ENCODE measurements at regions not wholly inside any gene's neighbourhood (a gene's known extent, or its start where the extent isn't known, plus 50 kb on each side); places are given as distances from the start of the nearest gene placed in this dataset.
"Not testable (repeated sequence)": the region's sequence is repeated elsewhere in the genome, so short reads cannot be mapped to it uniquely, and the experiment has no call there.

DNA sequence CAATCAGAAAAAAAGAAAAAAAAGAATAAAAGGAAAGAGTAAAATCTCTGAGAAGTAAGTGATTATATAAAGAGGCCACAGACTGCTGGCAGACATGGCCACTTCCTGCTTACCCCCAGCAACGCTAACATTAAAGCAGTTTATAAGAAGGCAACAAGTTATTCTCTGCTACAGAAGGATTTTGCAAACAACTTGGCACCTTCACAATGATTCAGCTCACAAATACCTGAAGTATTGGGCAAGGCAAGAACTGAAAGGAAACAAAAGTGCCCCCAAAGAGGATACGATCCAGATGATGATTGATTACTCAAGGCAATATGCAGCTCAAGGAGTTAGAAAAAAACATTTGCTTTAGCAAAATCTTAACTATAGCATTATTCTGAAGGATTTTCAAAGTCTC, 718.8 kb downstream of the KLHL13 start:
- no peak overlapping the region for H2BK5ac ChIP-seq (ENCODE audit: insufficient read length, low read length)
- H3K27me3 Mint-ChIP-seq (ENCODE audit: low read depth): peaks cover 2% of the 10 kb centered on the region; the same call in 1 of the 2 replicates
- H2AFZ ChIP-seq (ENCODE audit: low read length): no peak overlapping the region
- H3K9ac ChIP-seq (ENCODE audit: extremely low read depth, insufficient read length, low read length): no peak overlapping the region
- no peak overlapping the region for H3K14ac ChIP-seq (ENCODE audit: insufficient read depth, low read length)
- no peak overlapping the region for H4K8ac ChIP-seq (replicated peaks; ENCODE audit: insufficient read length, low read depth, low read length)
- no peak overlapping the region for H4K5ac ChIP-seq (ENCODE audit: insufficient read length, low read depth, low read length)
- no peaks in the 10 kb centered on the region for H4K20me1 ChIP-seq (ENCODE audit: control insufficient read depth, insufficient read depth, insufficient read length)
- H3K36me3 Mint-ChIP-seq (ENCODE audit: insufficient read depth in 1 of 3, low read depth in 3 of 3): peaks cover 0 to 6% (median 0%) of the 10 kb centered on the region in 3 experiments; a peak in 2 of 7 replicates
- H3T11ph ChIP-seq (ENCODE audit: low read length): no peak overlapping the region
- no peaks in the 10 kb centered on the region for H3K23me2 ChIP-seq (ENCODE audit: insufficient read length, low read depth, low read length, poor library complexity, severe bottlenecking)
- H3K9me3 Mint-ChIP-seq: peaks cover 0 to 5% of the 10 kb centered on the region in 2 experiments; a peak in 1 of 5 replicates
- H3K18ac ChIP-seq (ENCODE audit: insufficient read length, low read depth, low read length): no peak overlapping the region
- no peaks in the 10 kb centered on the region for H3K79me1 ChIP-seq (ENCODE audit: insufficient read depth, low read depth, low read length, poor library complexity, severe bottlenecking)
- no peak overlapping the region for H3K4me2 ChIP-seq (ENCODE audit: insufficient read depth, insufficient read length, low read length)
- no peak overlapping the region for H3K27ac Mint-ChIP-seq
- H3K56ac ChIP-seq (ENCODE audit: insufficient read length, low read depth, low read length): no peak overlapping the region
- no peaks in the 10 kb centered on the region for H3K9me3 ChIP-seq (ENCODE audit: control insufficient read depth, low read depth, low read length)
- no peaks in the 10 kb centered on the region for H3K79me2 ChIP-seq (ENCODE audit: insufficient read depth, low read length)
- H3K23ac ChIP-seq (ENCODE audit: insufficient read length, low read depth, low read length): no peak overlapping the region
- H3K4me1 ChIP-seq (ENCODE audit: insufficient read depth, low read length): no peaks in the 10 kb centered on the region; the same call in 1 of the 2 replicates
- WGBS (ENCODE audit: extremely low coverage, insufficient read length, low lambda C conversion rate): no CpG with 5 or more reads among the region's 2 CpGs
- DNase-seq: no peak
- H3K4me1 Mint-ChIP-seq: peaks cover 2 to 6% of the 10 kb centered on the region in 2 experiments; a peak in 1 of 4 replicates
- TF ChIP-seq, protein P1, sequence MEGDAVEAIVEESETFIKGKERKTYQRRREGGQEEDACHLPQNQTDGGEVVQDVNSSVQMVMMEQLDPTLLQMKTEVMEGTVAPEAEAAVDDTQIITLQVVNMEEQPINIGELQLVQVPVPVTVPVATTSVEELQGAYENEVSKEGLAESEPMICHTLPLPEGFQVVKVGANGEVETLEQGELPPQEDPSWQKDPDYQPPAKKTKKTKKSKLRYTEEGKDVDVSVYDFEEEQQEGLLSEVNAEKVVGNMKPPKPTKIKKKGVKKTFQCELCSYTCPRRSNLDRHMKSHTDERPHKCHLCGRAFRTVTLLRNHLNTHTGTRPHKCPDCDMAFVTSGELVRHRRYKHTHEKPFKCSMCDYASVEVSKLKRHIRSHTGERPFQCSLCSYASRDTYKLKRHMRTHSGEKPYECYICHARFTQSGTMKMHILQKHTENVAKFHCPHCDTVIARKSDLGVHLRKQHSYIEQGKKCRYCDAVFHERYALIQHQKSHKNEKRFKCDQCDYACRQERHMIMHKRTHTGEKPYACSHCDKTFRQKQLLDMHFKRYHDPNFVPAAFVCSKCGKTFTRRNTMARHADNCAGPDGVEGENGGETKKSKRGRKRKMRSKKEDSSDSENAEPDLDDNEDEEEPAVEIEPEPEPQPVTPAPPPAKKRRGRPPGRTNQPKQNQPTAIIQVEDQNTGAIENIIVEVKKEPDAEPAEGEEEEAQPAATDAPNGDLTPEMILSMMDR (conservative IDR thresholded peaks at IDR 0.05): no peak
- H2BK120ac ChIP-seq (ENCODE audit: low read depth, low read length, poor library complexity, severe bottlenecking): no peak overlapping the region
- no peak overlapping the region for H3K27ac ChIP-seq (ENCODE audit: insufficient read length, low read depth, low read length)
- H3K4me3 Mint-ChIP-seq: no peak overlapping the region
- H4K91ac ChIP-seq (ENCODE audit: insufficient read length, low read depth, low read length): no peak overlapping the region
- H2AK5ac ChIP-seq (ENCODE audit: insufficient read length, low read length): no peak overlapping the region
- H2BK20ac ChIP-seq (ENCODE audit: low read depth, low read length, poor library complexity, severe bottlenecking): no peak overlapping the region
- H3K27me3 ChIP-seq (ENCODE audit: insufficient read depth, low read length): no peaks in the 10 kb centered on the region
- no peak overlapping the region for H2BK12ac ChIP-seq (ENCODE audit: insufficient read length, low read depth, low read length)
- no peak overlapping the region for H3K4ac ChIP-seq (ENCODE audit: low read depth, low read length)
- H2BK15ac ChIP-seq (ENCODE audit: low read depth, low read length): no peak overlapping the region

DNA sequence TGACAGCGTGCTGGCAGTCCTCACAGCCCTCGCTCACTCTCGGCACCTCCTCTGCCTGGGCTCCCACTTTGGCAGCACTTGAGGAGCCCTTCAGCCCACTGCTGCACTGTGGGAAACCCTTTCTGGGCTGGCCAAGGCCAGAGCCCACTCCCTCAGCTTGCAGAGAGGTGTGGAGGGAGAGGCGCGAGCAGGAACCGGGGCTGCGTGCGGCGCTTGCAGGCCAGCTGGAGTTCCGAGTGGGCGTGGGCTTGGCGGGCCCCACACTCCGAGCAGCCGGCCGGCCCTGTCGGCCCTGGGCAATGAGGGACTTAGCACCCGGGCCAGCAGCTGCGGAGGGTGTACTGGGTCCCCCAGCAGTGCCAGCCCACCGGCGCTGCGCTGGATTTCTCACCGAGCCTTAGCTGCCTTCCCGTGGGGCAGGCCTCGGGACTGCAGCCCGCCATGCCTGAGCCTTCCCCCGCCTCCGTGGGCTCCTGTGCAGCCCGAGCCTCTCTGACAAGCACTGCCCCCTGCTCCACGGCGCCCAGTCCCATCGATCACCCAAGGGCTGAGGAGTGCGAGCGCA, 722.0 kb downstream of the KLHL13 start:
- H3K23ac ChIP-seq (ENCODE audit: insufficient read length, low read depth, low read length); H3K27me3 ChIP-seq (ENCODE audit: insufficient read depth, low read length); H3K9me3 Mint-ChIP-seq; H4K8ac ChIP-seq (replicated peaks; ENCODE audit: insufficient read length, low read depth, low read length); H2AFZ ChIP-seq (ENCODE audit: low read length); H3K4me1 ChIP-seq (ENCODE audit: insufficient read depth, low read length); H3K79me2 ChIP-seq (ENCODE audit: insufficient read depth, low read length); H4K91ac ChIP-seq (ENCODE audit: insufficient read length, low read depth, low read length); H2BK5ac ChIP-seq (ENCODE audit: insufficient read length, low read length); H3K36me3 Mint-ChIP-seq (ENCODE audit: insufficient read depth in 1 of 3, low read depth in 3 of 3); H3K27ac Mint-ChIP-seq; H2BK120ac ChIP-seq (ENCODE audit: low read depth, low read length, poor library complexity, severe bottlenecking); H2BK15ac ChIP-seq (ENCODE audit: low read depth, low read length); H3K56ac ChIP-seq (ENCODE audit: insufficient read length, low read depth, low read length); H2AK5ac ChIP-seq (ENCODE audit: insufficient read length, low read length); H3K18ac ChIP-seq (ENCODE audit: insufficient read length, low read depth, low read length); H3K27ac ChIP-seq (ENCODE audit: insufficient read length, low read depth, low read length); H3K4me1 Mint-ChIP-seq; H3K9ac ChIP-seq (ENCODE audit: extremely low read depth, insufficient read length, low read length); H4K20me1 ChIP-seq (ENCODE audit: control insufficient read depth, insufficient read depth, insufficient read length); H2BK12ac ChIP-seq (ENCODE audit: insufficient read length, low read depth, low read length); H3K9me3 ChIP-seq (ENCODE audit: control insufficient read depth, low read depth, low read length); H3K4me3 Mint-ChIP-seq; H2BK20ac ChIP-seq (ENCODE audit: low read depth, low read length, poor library complexity, severe bottlenecking); H3K27me3 Mint-ChIP-seq (ENCODE audit: low read depth); DNase-seq; H3K4me2 ChIP-seq (ENCODE audit: insufficient read depth, insufficient read length, low read length); H3K79me1 ChIP-seq (ENCODE audit: insufficient read depth, low read depth, low read length, poor library complexity, severe bottlenecking); H3K14ac ChIP-seq (ENCODE audit: insufficient read depth, low read length); H4K5ac ChIP-seq (ENCODE audit: insufficient read length, low read depth, low read length); H3T11ph ChIP-seq (ENCODE audit: low read length); H3K23me2 ChIP-seq (ENCODE audit: insufficient read length, low read depth, low read length, poor library complexity, severe bottlenecking); H3K4ac ChIP-seq (ENCODE audit: low read depth, low read length): not testable (repeated sequence)
- WGBS (ENCODE audit: extremely low coverage, insufficient read length, low lambda C conversion rate): no CpG with 5 or more reads among the region's 33 CpGs
